SIG-M5 treated with dmso at 0.1 percent for 504 hours (cell line): ENCODE measurements at regions not wholly inside any gene's neighbourhood (a gene's known extent, or its start where the extent isn't known, plus 50 kb on each side); places are given as distances from the start of the nearest gene placed in this dataset.
"Not testable (repeated sequence)": the region's sequence is repeated elsewhere in the genome, so short reads cannot be mapped to it uniquely, and the experiment has no call there.

Experiments used
- DNase-seq: peaks from one replicate; lab custom pipeline; 2025; ENCODE audit not compliant: unreplicated experiment; lab: John Stamatoyannopoulos, UW

- no peak for DNase-seq
Measured at GRCh38 chr15:69855258-69856000, 242.3 kb downstream of the TLE3 start.

- DNase-seq = no peak
Measured at GRCh38 chr15:69857250-69857649, 240.5 kb downstream of the TLE3 start.

- no peak for DNase-seq
Measured at GRCh38 chr15:69857686-69858391, 239.9 kb downstream of the TLE3 start.

DNA sequence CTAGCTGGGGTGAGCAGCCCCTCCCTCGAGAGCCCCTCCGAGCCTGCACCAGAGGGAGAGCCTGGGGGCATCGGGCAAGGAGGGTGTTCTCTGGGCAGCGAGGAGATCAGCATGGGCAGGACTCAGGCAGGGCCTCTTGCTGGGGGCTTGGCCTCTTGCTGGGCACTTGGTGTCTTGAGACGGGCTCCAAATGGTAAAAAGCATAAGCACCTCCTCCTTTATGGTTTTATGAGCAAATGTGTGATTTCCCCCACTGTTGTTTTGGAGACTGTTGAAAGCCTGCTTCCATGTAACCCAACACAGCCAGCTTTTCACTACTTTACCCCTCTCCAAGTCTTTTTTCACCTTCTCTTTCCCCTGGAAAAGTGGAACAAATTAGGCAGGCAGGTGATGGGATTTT lies 239.3 kb downstream of the TLE3 start:
- DNase-seq = no peak

GRCh38 chr15:69859866-69860265 lies 237.9 kb downstream of the TLE3 start:
- no peak for DNase-seq

- no peak for DNase-seq
Measured at GRCh38 chr15:69860321-69860720, 237.4 kb downstream of the TLE3 start.

DNA sequence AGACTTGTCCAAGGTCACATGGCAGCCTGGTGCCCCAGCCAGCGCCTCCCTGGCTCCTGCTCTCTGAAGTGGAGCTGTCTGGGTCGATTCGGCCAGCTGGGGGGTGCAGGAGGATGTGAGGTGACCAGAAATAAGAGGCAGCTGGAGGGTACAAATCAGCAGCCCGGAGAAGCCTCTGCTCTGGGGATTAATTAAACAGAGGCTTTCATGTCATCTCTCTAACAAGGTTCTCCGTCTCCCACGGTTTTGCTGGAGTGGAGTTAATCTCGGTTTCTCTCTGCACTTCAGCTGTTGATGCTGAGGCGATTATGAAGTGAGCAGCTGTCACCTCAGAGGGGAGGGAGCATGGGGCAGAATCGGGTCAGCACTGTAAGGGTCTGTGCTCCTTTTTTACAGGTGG lies 236.8 kb downstream of the TLE3 start:
- DNase-seq = no peak

DNA sequence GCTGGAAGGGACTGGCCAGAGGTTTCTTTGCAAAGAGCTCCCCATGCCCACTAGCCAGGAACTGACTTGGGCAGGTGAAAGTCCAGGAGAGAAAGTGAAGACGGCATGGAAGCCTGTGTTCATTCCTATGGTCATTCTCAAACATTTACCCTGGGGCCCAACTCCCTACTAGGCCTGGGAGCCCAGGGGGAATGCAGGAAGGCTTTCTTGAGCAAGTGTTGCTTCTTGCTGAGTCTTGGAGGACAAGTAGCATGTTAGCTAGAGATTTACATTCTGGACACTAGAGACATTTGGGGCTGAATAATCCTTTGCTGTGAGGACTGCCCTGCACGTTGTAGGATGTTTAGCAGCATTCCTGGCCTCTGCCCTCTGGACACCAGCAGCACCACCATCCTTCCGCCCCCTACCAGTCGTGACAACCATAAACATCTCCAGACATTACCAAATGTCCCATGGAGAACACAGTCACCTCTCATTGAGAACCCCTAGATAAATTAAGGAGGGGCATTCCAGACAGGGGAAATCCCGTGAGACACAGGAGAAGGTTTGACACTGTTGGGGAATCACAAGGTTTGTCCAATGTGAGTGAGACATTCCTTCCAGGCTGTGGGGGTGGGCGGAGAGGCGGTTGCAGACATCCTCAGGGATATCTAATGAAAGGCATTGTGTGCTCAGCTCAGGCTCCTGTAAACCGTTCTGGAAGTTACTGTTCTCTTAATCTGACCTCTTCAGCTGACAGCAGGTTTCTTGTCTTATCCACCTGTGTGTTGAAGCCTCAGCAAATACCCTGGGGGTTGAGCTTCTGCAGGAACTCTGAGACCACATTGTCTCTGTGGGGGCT lies 236.2 kb downstream of the TLE3 start:
- no peak for DNase-seq

GRCh38 chr15:69862540-69862939 lies 235.2 kb downstream of the TLE3 start:
- DNase-seq = no peak

DNA sequence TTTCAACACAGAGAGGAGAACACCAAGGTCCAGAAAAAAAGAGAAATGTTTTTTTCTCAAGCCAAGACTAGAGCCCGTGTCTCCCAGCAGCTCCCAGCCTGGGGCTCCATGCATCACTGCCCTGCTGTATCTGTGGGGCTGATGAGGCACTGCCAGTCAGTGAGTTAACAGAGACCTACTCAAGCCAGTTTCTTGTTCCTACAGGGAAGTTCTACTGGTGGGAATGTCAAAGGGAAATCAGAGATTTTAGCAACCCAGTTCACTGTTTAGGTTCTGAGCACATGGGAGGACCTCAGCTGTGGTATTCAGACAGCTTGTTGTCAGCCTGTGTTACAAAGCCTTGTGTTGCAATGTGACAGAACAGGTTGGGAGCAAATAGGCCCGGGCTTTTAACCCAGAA lies 234.3 kb downstream of the TLE3 start:
- DNase-seq = no peak

DNA sequence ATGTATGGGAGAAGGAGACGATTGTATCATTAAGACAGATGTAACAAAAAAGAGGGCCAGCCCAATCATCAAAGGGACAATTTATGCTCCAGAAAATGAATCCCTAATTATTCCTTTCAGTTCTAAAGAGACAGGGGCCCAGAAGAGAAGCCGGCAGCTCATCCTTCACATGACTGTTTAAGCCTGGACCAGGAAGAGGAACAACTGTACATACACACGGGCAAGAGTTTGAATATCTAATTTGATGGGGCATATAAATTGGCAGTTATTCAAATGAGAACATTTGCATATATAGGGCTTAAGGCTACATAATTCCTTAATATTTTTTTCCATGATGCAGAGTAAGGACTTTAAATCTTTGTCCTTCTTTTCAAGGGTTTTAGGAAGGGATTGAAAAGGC lies 232.3 kb downstream of the TLE3 start:
- DNase-seq = no peak

- no peak for DNase-seq
Measured at GRCh38 chr15:69868756-69869155, 229.0 kb downstream of the TLE3 start.

GRCh38 chr15:69869291-69869690 lies 228.4 kb downstream of the TLE3 start:
- DNase-seq = no peak

GRCh38 chr15:69869881-69870505 lies 227.7 kb downstream of the TLE3 start:
- no peak for DNase-seq

- DNase-seq = no peak
Measured at GRCh38 chr15:69871511-69872134, 226.1 kb downstream of the TLE3 start.

- DNase-seq = no peak
Measured at GRCh38 chr15:69873807-69874206, 223.9 kb downstream of the TLE3 start.

DNA sequence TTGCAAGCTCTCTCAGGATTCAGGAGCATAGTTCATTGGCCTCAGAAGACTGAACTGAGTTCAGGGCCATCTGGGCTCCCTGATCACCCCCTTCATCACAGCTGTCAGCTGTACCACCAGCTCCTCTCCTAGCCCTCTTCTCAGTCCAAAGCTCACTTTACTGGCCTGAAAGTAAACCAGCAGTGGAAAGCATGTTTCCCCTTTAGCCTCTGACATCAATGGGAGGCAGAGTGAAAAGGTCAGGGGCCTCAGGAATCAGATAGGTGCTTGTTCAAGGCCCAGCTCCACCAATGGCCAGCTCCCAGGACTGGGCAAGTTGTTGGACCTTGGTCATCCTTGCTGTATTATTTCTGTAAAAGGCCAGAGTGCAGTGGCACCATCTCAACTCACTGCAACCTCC lies 223.4 kb downstream of the TLE3 start:
- DNase-seq = no peak

- DNase-seq = no peak
Measured at GRCh38 chr15:69876064-69876940, 221.4 kb downstream of the TLE3 start.

DNA sequence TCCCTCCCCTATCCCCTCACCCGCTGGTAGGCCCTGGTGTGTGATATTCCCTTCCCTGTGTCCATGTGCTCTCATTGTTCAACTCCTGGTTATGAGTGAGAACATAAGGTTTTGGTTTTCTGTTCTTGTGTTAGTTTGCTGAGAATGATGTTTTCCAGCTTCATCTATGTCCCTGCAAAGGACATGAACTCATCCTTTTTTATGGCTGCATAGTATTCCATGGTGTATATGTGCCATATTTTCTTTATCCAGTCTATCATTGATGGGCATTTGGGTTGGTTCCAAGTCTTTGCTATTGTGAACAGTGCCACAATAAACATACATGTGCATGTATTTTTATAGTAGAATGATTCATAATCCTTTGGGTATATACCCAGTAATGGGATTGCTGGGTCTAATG lies 217.8 kb downstream of the TLE3 start:
- DNase-seq = not testable (repeated sequence)
